Suprapubic skin (tissue), 4 donors: ENCODE measurements at regions not wholly inside any gene's neighbourhood (a gene's known extent, or its start where the extent isn't known, plus 50 kb on each side); places are given as distances from the start of the nearest gene placed in this dataset.
A peak's percentile ranks its signal among the peaks of the same experiment; 100 is the strongest.
"Not testable (repeated sequence)": the region's sequence is repeated elsewhere in the genome, so short reads cannot be mapped to it uniquely, and the experiment has no call there.

Experiments used
- DNase-seq, 2 donors: peaks; one replicate each; pipeline ENCODE4 v3.0.0-alpha.2; 2019; ENCODE audit warnings: low spot score in 2 of 2
- H3K27ac ChIP-seq: fragments of 200-600 bp; sonication (generic); one replicate; pipeline ENCODE4 v1.5.1; 2019
- H3K27me3 ChIP-seq: fragments of 200-600 bp; sonication (generic); one replicate; pipeline ENCODE4 v1.5.1; 2019
- H3K36me3 ChIP-seq: fragments of 200-600 bp; sonication (generic); one replicate; pipeline ENCODE4 v1.5.1; 2019
- H3K4me1 ChIP-seq: fragments of 200-600 bp; sonication (generic); one replicate; pipeline ENCODE4 v1.5.1; 2019
- H3K4me3 ChIP-seq: fragments of 200-600 bp; sonication (generic); one replicate; pipeline ENCODE4 v1.5.1; 2019; ENCODE audit warnings: mild to moderate bottlenecking
- H3K9me3 ChIP-seq: fragments of 200-600 bp; sonication (generic); one replicate; pipeline ENCODE4 v1.5.1; 2019
- EP300 ChIP-seq: sonication (generic); formaldehyde crosslinking; IDR thresholded peaks from one replicate; pipeline ENCODE4 v1.6.1; 2017; ENCODE audit warnings: antibody characterized with exemption
- POLR2A ChIP-seq, 2 donors: fragments of 450-650 bp; IDR thresholded peaks; one replicate each; pipeline ENCODE4 v1.6.1; 2017; ENCODE audit warnings: antibody characterized with exemption in 2 of 2, mild to moderate bottlenecking in 2 of 2, moderate library complexity in 2 of 2
- POLR2AphosphoS5 ChIP-seq, 3 donors: sonication (generic); formaldehyde crosslinking; IDR thresholded peaks; one replicate each; pipeline ENCODE4 v1.6.1; 2017; ENCODE audit warnings: antibody characterized with exemption in 3 of 3
- WGBS: methylation state at CpG from one replicate; pipeline ENCODE4 v1.1.5; 2018; 5-methylcytosine and 5-hydroxymethylcytosine counted together
- TF ChIP-seq, protein P1 (sequence below), 2 donors: fragments of 200-600 bp in 1 of 2; fragments of 450-650 bp in 1 of 2; sonication (generic) in 1 of 2; IDR thresholded peaks; one replicate each; pipeline ENCODE4 v1.5.1; 2016 to 2019; ENCODE audit warnings: antibody characterized with exemption in 2 of 2, mild to moderate bottlenecking in 1 of 2, moderate library complexity in 1 of 2

- H3K27me3 ChIP-seq: no peaks in the 10 kb centered on the region
- H3K27ac ChIP-seq: no peak overlapping the region
- H3K9me3 ChIP-seq: no peaks in the 10 kb centered on the region
- no peaks in the 10 kb centered on the region for H3K4me1 ChIP-seq
- no peaks in the 10 kb centered on the region for H3K36me3 ChIP-seq
- no peak overlapping the region for H3K4me3 ChIP-seq
- DNase-seq: no peak
- TF ChIP-seq EP300: no peak
- no peak for TF ChIP-seq POLR2A (IDR thresholded peaks at IDR 0.05)
- no peak for TF ChIP-seq POLR2AphosphoS5 (IDR thresholded peaks at IDR 0.05)
- TF ChIP-seq, protein P1, sequence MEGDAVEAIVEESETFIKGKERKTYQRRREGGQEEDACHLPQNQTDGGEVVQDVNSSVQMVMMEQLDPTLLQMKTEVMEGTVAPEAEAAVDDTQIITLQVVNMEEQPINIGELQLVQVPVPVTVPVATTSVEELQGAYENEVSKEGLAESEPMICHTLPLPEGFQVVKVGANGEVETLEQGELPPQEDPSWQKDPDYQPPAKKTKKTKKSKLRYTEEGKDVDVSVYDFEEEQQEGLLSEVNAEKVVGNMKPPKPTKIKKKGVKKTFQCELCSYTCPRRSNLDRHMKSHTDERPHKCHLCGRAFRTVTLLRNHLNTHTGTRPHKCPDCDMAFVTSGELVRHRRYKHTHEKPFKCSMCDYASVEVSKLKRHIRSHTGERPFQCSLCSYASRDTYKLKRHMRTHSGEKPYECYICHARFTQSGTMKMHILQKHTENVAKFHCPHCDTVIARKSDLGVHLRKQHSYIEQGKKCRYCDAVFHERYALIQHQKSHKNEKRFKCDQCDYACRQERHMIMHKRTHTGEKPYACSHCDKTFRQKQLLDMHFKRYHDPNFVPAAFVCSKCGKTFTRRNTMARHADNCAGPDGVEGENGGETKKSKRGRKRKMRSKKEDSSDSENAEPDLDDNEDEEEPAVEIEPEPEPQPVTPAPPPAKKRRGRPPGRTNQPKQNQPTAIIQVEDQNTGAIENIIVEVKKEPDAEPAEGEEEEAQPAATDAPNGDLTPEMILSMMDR (IDR thresholded peaks at IDR 0.05): no peak
Measured at GRCh38 chr9:31185831-31186230, 1198.6 kb upstream of the ACO1 start.

DNA sequence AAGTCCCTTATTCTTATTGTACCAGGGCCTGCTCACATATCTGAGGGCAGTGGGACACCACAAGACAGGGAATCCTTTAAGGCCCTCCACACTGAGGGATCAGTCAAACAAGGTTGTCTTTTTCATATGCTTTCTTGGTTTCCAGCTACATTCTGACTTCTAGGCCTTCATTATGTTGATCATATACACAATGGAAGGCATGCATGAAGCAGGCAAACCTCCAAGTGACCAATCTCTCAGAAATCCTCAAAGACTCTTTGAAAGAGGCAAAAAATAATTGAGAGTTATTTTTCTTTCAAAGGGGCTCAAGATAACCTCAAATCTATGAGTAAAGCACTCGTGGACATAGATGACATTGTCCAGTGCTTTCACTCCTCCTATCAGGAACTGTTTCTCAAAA is 1195.9 kb upstream of the ACO1 start:
- 57% methylated on average over 1 of the region's 1 CpG for WGBS
- H3K9me3 ChIP-seq: no peaks in the 10 kb centered on the region

DNA sequence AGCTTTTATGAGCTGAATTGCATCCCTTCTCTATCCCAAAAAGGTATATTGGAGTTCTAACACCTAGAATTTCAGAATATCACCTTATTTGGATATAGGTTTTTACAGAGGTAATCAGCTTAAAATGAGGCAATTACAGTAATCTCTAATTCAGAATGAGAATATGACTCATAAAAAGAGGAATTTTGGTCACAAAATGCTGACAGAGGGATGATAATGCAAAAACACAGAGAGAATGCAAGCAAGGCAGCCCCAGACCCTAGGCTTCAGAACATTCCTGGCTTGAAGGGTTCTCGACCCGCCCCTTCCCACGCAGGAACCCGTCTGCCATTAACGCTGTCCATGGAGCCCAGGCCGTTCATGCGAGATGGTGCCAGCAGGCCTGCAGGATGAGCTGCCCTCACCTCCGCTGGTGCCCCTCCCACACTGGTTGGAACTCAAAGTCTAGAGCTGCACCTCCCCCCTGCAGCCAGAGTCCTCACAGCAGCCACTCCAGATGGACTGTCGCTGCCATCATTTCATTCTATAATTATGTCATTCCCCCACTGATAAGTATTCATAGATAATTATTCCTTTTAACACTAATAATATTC is 1173.4 kb upstream of the ACO1 start:
- Histone ChIP-seq H3K27me3 (no peaks in the 10 kb centered on the region), H3K4me1 (no peaks in the 10 kb centered on the region), H3K36me3 (no peaks in the 10 kb centered on the region), H3K4me3 (no peak overlapping the region), H3K9me3 (no peaks in the 10 kb centered on the region), H3K27ac (no peak overlapping the region)
- TF ChIP-seq, protein P1 (IDR thresholded peaks at IDR 0.05): no peak
- TF ChIP-seq EP300 (no peak), POLR2AphosphoS5 (IDR thresholded peaks at IDR 0.05) (no peak), POLR2A (IDR thresholded peaks at IDR 0.05) (no peak)
- 65% methylated on average over 9 of the region's 9 CpGs for WGBS
- DNase-seq: peak in 1 of 2 donors; percentile 46

More for the DNA sequence above, 1195.9 kb upstream of the ACO1 start:
- Histone ChIP-seq H3K27me3 (no peaks in the 10 kb centered on the region), H3K4me3 (no peak overlapping the region), H3K4me1 (no peaks in the 10 kb centered on the region), H3K36me3 (no peaks in the 10 kb centered on the region), H3K27ac (no peak overlapping the region)
- DNase-seq: no peak
- TF ChIP-seq POLR2A (IDR thresholded peaks at IDR 0.05): no peak
- TF ChIP-seq, protein P1 (IDR thresholded peaks at IDR 0.05): no peak
- TF ChIP-seq EP300: no peak
- TF ChIP-seq POLR2AphosphoS5 (IDR thresholded peaks at IDR 0.05): no peak

GRCh38 chr9:31229976-31230375 is 1154.5 kb upstream of the ACO1 start:
- not testable (repeated sequence) for H3K27me3 ChIP-seq, DNase-seq, H3K4me1 ChIP-seq, H3K36me3 ChIP-seq, H3K9me3 ChIP-seq, H3K27ac ChIP-seq, H3K4me3 ChIP-seq
- WGBS: 91% methylated on average over 3 of the region's 4 CpGs

GRCh38 chr9:31232485-31232884 is 1152.0 kb upstream of the ACO1 start:
- TF ChIP-seq EP300: no peak
- TF ChIP-seq, protein P1 (IDR thresholded peaks at IDR 0.05): no peak
- TF ChIP-seq POLR2A (IDR thresholded peaks at IDR 0.05): no peak
- no peak for TF ChIP-seq POLR2AphosphoS5 (IDR thresholded peaks at IDR 0.05)
- Histone ChIP-seq H3K27me3 (no peaks in the 10 kb centered on the region), H3K4me3 (no peak overlapping the region), H3K36me3 (no peaks in the 10 kb centered on the region), H3K27ac (no peak overlapping the region), H3K4me1 (no peaks in the 10 kb centered on the region), H3K9me3 (no peaks in the 10 kb centered on the region)
- WGBS: 80% methylated on average over 3 of the region's 3 CpGs
- no peak for DNase-seq

GRCh38 chr9:31236344-31236743 is 1148.1 kb upstream of the ACO1 start:
- Histone ChIP-seq H3K36me3 (no peaks in the 10 kb centered on the region), H3K4me3 (no peak overlapping the region), H3K27me3 (no peaks in the 10 kb centered on the region), H3K27ac (no peak overlapping the region), H3K9me3 (no peaks in the 10 kb centered on the region), H3K4me1 (no peaks in the 10 kb centered on the region)
- WGBS: 14% methylated on average over 2 of the region's 2 CpGs
- no peak for DNase-seq
- TF ChIP-seq EP300 (no peak), POLR2AphosphoS5 (IDR thresholded peaks at IDR 0.05) (no peak), POLR2A (IDR thresholded peaks at IDR 0.05) (no peak)
- TF ChIP-seq, protein P1 (IDR thresholded peaks at IDR 0.05): no peak
